Loucy (cell line): ENCODE measurements at regions not wholly inside any gene's neighbourhood (a gene's known extent, or its start where the extent isn't known, plus 50 kb on each side); places are given as distances from the start of the nearest gene placed in this dataset.

Experiments
- H2AFZ ChIP-seq: fragments of 200-600 bp; sonication (generic); 2 replicates; pipeline ENCODE4 v1.6.0; 2016; ENCODE audit warnings: antibody characterized with exemption, mild to moderate bottlenecking, low read length, moderate library complexity
- H3F3A ChIP-seq: fragments of 200-600 bp; 2 replicates; pipeline ENCODE4 v1.6.0; 2016; ENCODE audit warnings: antibody characterized with exemption, low read depth, mild to moderate bottlenecking
- H3K27me3 ChIP-seq: fragments of 200-600 bp; sonication (generic); 2 replicates; pipeline ENCODE4 v1.6.1; 2014; ENCODE audit warnings: low read length, mild to moderate bottlenecking; ENCODE audit not compliant: insufficient read depth, poor library complexity, severe bottlenecking
- H3K36me3 ChIP-seq: fragments of 200-600 bp; sonication (generic); 2 replicates; pipeline ENCODE4 v1.6.1; 2016; ENCODE audit warnings: low read length; ENCODE audit not compliant: insufficient read depth
- H3K4me1 ChIP-seq: fragments of 200-600 bp; sonication (generic); 2 replicates; pipeline ENCODE4 v1.5.1; 2014; ENCODE audit warnings: low read length, mild to moderate bottlenecking; ENCODE audit not compliant: insufficient read depth, poor library complexity, severe bottlenecking
- H3K4me2 ChIP-seq: fragments of 200-600 bp; sonication (generic); 2 replicates; pipeline ENCODE4 v1.6.0; 2014; ENCODE audit warnings: antibody characterized with exemption, low read length, low read depth, mild to moderate bottlenecking; ENCODE audit not compliant: poor library complexity, severe bottlenecking
- H3K4me3 ChIP-seq: fragments of 200-600 bp; sonication (generic); 2 replicates; pipeline ENCODE4 v1.5.1; 2014; ENCODE audit warnings: low read length, mild to moderate bottlenecking, mixed read lengths; ENCODE audit not compliant: poor library complexity, severe bottlenecking
- H3K79me2 ChIP-seq: fragments of 200-600 bp; sonication (generic); 2 replicates; pipeline ENCODE4 v1.6.1; 2014; ENCODE audit warnings: low read length; ENCODE audit not compliant: insufficient read depth
- H3K9ac ChIP-seq: fragments of 200-600 bp; sonication (generic); 2 replicates; pipeline ENCODE4 v1.6.0; 2014; ENCODE audit warnings: mild to moderate bottlenecking, low read depth, low read length, moderate library complexity; ENCODE audit not compliant: poor library complexity, severe bottlenecking
- H3K9me2 ChIP-seq: fragments of 200-600 bp; sonication (generic); replicated peaks from 2 replicates; pipeline ENCODE4 v1.6.1; 2016; ENCODE audit warnings: low read depth, low read length, mixed read lengths
- H3K9me3 ChIP-seq: fragments of 200-600 bp; sonication (generic); 2 replicates; pipeline ENCODE4 v1.6.1; 2014; ENCODE audit warnings: mild to moderate bottlenecking, antibody characterized with exemption, low read length, low read depth; ENCODE audit not compliant: insufficient read depth
- H4K20me1 ChIP-seq: fragments of 200-600 bp; sonication (generic); 2 replicates; pipeline ENCODE4 v1.6.0; 2014; ENCODE audit warnings: antibody characterized with exemption, low read length, mild to moderate bottlenecking; ENCODE audit not compliant: insufficient read depth, poor library complexity, severe bottlenecking
- EZH2phosphoT487 ChIP-seq: fragments of 200-600 bp; IDR thresholded peaks from 2 replicates; pipeline ENCODE4 v1.6.1; 2018; ENCODE audit warnings: antibody characterized with exemption, mild to moderate bottlenecking, moderate library complexity, borderline replicate concordance
- TF ChIP-seq, protein P1 (sequence below): fragments of 200-600 bp; sonication (generic); conservative IDR thresholded peaks from 2 replicates; pipeline ENCODE4 v1.5.1; 2014; ENCODE audit warnings: mild to moderate bottlenecking, antibody characterized with exemption, low read length

DNA sequence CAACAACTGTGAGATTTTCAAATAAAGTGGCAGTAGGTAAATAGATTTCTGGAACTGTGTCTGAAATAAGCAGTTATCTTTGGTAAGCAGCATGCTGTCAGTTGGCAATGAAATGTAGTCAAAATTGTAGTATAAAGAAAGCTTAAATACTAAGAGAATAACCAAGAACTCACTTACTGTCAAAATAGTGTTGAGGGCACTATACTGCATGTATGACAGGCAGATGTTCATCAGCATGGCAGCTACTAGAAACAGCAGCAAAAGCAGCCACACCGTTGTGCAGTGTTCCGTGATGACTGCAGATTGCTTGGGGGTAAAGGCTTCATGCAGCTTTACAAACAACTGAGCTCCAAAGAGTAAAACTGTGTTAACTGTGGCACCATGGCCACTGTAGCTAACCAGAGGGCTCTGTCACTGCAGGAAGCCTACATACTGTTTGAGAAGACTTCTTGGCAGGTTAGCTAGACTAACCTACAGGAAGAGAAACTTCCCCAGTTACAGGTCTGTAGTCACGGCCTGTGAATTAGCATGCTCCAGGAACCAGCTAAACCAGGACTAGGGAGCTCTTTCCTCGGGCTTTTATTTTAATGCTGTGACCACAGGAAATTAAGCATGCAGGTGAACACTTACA, 459.7 kb downstream of the TBL1XR1 start:
- Histone ChIP-seq H3K79me2 (no peaks in the 10 kb centered on the region), H3F3A (no peaks in the 10 kb centered on the region), H3K36me3 (no peaks in the 10 kb centered on the region), H2AFZ (no peak overlapping the region), H3K9ac (no peak overlapping the region), H3K27me3 (no peaks in the 10 kb centered on the region), H3K4me3 (no peak overlapping the region), H3K4me2 (no peak overlapping the region), H4K20me1 (no peaks in the 10 kb centered on the region), H3K4me1 (no peaks in the 10 kb centered on the region), H3K9me2 (no peaks in the 10 kb centered on the region), H3K9me3 (no peaks in the 10 kb centered on the region)
- no peak for TF ChIP-seq EZH2phosphoT487
- TF ChIP-seq, protein P1, sequence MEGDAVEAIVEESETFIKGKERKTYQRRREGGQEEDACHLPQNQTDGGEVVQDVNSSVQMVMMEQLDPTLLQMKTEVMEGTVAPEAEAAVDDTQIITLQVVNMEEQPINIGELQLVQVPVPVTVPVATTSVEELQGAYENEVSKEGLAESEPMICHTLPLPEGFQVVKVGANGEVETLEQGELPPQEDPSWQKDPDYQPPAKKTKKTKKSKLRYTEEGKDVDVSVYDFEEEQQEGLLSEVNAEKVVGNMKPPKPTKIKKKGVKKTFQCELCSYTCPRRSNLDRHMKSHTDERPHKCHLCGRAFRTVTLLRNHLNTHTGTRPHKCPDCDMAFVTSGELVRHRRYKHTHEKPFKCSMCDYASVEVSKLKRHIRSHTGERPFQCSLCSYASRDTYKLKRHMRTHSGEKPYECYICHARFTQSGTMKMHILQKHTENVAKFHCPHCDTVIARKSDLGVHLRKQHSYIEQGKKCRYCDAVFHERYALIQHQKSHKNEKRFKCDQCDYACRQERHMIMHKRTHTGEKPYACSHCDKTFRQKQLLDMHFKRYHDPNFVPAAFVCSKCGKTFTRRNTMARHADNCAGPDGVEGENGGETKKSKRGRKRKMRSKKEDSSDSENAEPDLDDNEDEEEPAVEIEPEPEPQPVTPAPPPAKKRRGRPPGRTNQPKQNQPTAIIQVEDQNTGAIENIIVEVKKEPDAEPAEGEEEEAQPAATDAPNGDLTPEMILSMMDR, result no peak

GRCh38 chr3:176734146-176734545, 463.1 kb downstream of the TBL1XR1 start:
- H3K27me3 ChIP-seq, result no peaks in the 10 kb centered on the region
- no peak overlapping the region for H2AFZ ChIP-seq
- no peak overlapping the region for H3K4me2 ChIP-seq
- no peaks in the 10 kb centered on the region for H3K9me3 ChIP-seq
- H4K20me1 ChIP-seq, result no peaks in the 10 kb centered on the region
- H3K9me2 ChIP-seq, result no peaks in the 10 kb centered on the region
- H3K79me2 ChIP-seq, result no peaks in the 10 kb centered on the region
- TF ChIP-seq, protein P1, result no peak
- TF ChIP-seq EZH2phosphoT487, result no peak
- H3F3A ChIP-seq, result no peaks in the 10 kb centered on the region
- H3K36me3 ChIP-seq, result no peaks in the 10 kb centered on the region
- H3K4me3 ChIP-seq, result no peak overlapping the region
- H3K4me1 ChIP-seq, result no peaks in the 10 kb centered on the region
- H3K9ac ChIP-seq, result no peak overlapping the region

GRCh38 chr3:176724394-176724759, 472.9 kb downstream of the TBL1XR1 start:
- Histone ChIP-seq H4K20me1 (no peaks in the 10 kb centered on the region), H3K4me3 (no peak overlapping the region), H3K9ac (no peak overlapping the region), H3F3A (no peaks in the 10 kb centered on the region), H3K4me1 (no peaks in the 10 kb centered on the region), H3K9me2 (no peaks in the 10 kb centered on the region), H3K79me2 (no peaks in the 10 kb centered on the region), H3K4me2 (no peak overlapping the region), H3K9me3 (no peaks in the 10 kb centered on the region), H2AFZ (no peak overlapping the region), H3K36me3 (no peaks in the 10 kb centered on the region), H3K27me3 (no peaks in the 10 kb centered on the region)
- TF ChIP-seq, protein P1, result no peak
- TF ChIP-seq EZH2phosphoT487, result no peak
